ENCODE measurements at regions not wholly inside any gene's neighbourhood (a gene's known extent, or its start where the extent isn't known, plus 50 kb on each side); places are given as distances from the start of the nearest gene placed in this dataset.

GRCh38 chr20:56829788-56830385, 200.8 kb downstream of the TFAP2C start:
- TF ChIP-seq, protein P1, sequence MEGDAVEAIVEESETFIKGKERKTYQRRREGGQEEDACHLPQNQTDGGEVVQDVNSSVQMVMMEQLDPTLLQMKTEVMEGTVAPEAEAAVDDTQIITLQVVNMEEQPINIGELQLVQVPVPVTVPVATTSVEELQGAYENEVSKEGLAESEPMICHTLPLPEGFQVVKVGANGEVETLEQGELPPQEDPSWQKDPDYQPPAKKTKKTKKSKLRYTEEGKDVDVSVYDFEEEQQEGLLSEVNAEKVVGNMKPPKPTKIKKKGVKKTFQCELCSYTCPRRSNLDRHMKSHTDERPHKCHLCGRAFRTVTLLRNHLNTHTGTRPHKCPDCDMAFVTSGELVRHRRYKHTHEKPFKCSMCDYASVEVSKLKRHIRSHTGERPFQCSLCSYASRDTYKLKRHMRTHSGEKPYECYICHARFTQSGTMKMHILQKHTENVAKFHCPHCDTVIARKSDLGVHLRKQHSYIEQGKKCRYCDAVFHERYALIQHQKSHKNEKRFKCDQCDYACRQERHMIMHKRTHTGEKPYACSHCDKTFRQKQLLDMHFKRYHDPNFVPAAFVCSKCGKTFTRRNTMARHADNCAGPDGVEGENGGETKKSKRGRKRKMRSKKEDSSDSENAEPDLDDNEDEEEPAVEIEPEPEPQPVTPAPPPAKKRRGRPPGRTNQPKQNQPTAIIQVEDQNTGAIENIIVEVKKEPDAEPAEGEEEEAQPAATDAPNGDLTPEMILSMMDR (IDR thresholded peaks at IDR 0.05; ENCODE audit: poor library complexity, severe bottlenecking), result no peak
- TF ChIP-seq EP300 (conservative IDR thresholded peaks at IDR 0.05; ENCODE audit: poor library complexity, severe bottlenecking), result no peak
- TF ChIP-seq EZH2 (IDR thresholded peaks at IDR 0.05; ENCODE audit: borderline replicate concordance, insufficient read depth, low read length, poor library complexity, severe bottlenecking), result no peak
- no peak for TF ChIP-seq TAF1 (IDR thresholded peaks at IDR 0.05; ENCODE audit: low read depth)
- no peak for TF ChIP-seq SMC3 (conservative IDR thresholded peaks at IDR 0.05; ENCODE audit: poor library complexity)
